ENCODE measurements at regions not wholly inside any gene's neighbourhood (a gene's known extent, or its start where the extent isn't known, plus 50 kb on each side); places are given as distances from the start of the nearest gene placed in this dataset.

DNA sequence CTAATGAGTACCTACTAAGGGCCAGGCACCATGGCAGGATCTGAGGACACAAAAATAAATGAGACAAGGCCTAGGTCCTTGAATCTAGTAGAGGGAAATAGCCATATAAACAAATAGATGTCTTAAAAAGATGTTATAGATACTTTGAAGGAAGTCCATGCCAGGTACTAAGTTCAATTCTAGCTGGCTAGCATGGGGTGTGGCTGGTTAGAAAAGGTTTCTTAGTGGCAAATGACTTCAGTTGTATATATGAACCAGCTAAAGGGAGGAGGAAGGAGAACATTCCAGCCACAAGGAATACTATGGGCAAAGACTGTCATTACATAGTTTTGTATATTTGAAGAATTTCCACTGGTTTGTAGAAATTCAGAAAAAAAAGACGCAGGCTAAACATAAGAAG is 133.6 kb upstream of the BMP4 start:
- Histone ChIP-seq H3K4me1 (ENCODE audit: control insufficient read depth, insufficient read depth, low read length) (peaks cover 7% of the 10 kb centered on the region), H3K27me3 (replicated peaks; ENCODE audit: control insufficient read depth, insufficient read depth, low read length) (no peaks in the 10 kb centered on the region), H3K4me3 (ENCODE audit: low read length) (no peak overlapping the region), H3K36me3 (ENCODE audit: control insufficient read depth, insufficient read depth, low read length, severe bottlenecking) (no peaks in the 10 kb centered on the region), H3K9me3 (ENCODE audit: control insufficient read depth, low read length) (peaks cover 47% of the 10 kb centered on the region), H3K9ac (ENCODE audit: low read length) (no peak overlapping the region)
- no peak for DNase-seq (ENCODE audit: low read depth)

DNA sequence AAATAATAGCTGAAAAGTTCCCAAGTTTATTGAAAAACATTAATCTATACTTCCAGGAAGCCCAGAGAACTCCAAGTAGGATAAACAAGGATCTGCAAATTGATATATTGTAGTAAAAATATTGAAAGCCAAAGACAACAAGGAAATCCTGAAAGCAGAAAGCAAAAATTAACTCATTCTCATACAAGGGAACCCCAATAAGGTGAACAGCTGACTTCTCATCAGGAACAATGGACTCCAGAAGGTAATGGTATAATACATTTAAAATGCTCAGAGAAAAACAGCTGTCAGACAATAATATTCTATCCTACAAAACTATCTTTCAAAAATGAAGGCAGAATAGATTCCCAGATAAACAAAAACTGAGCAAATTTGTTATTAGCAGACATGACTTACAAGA is 138.1 kb upstream of the BMP4 start:
- Histone ChIP-seq H3K9me3 (ENCODE audit: control insufficient read depth, low read length) (peaks cover 56% of the 10 kb centered on the region), H3K27me3 (replicated peaks; ENCODE audit: control insufficient read depth, insufficient read depth, low read length) (no peaks in the 10 kb centered on the region), H3K4me3 (ENCODE audit: low read length) (no peak overlapping the region), H3K9ac (ENCODE audit: low read length) (no peak overlapping the region), H3K36me3 (ENCODE audit: control insufficient read depth, insufficient read depth, low read length, severe bottlenecking) (no peaks in the 10 kb centered on the region), H3K4me1 (ENCODE audit: control insufficient read depth, insufficient read depth, low read length) (no peaks in the 10 kb centered on the region)
- no peak for DNase-seq (ENCODE audit: low read depth)

DNA sequence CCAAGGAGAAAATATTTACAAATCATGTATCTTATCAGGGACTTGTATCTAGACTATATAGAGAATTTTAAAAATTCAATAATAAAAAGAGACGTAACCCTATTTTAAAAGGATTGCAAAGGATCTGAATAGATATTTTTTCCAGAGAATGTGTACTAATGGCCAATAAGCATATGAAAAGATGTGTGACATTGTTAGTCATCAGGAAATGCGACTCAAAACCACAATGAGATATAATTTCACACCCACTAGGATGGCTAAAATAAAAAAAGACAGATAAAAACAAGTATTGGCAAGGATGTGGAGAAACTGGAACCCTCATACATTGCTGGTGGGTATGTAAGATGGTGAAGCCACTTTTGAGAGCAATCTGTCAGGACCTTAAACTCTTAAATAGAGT is 141.9 kb upstream of the BMP4 start:
- Histone ChIP-seq H3K9me3 (ENCODE audit: control insufficient read depth, low read length) (peaks cover 30% of the 10 kb centered on the region), H3K4me1 (ENCODE audit: control insufficient read depth, insufficient read depth, low read length) (no peaks in the 10 kb centered on the region), H3K9ac (ENCODE audit: low read length) (no peak overlapping the region), H3K36me3 (ENCODE audit: control insufficient read depth, insufficient read depth, low read length, severe bottlenecking) (no peaks in the 10 kb centered on the region), H3K27me3 (replicated peaks; ENCODE audit: control insufficient read depth, insufficient read depth, low read length) (no peaks in the 10 kb centered on the region), H3K4me3 (ENCODE audit: low read length) (no peak overlapping the region)
- DNase-seq (ENCODE audit: low read depth): no peak

DNA sequence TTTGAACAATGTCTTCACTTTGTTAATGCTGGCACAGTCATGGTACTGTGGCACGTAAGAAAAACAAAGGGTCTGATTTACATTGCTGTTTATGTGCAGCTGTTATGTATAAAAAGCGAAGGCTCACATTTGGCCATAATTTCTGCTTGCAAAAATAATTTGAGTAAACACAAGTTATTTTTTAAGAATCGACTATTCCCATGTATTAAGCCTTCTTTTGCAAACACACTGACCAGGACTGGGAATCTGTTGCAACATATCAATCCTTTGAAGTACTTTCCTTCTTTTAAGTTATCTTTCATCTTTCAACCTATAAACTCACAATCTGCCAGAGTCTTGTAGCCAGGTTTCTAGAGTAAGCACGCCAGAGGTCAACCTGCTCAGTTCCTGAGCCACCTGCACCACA is 145.4 kb upstream of the BMP4 start:
- no peaks in the 10 kb centered on the region for H3K27me3 ChIP-seq (replicated peaks; ENCODE audit: control insufficient read depth, insufficient read depth, low read length)
- no peaks in the 10 kb centered on the region for H3K9me3 ChIP-seq (ENCODE audit: control insufficient read depth, low read length)
- no peaks in the 10 kb centered on the region for H3K36me3 ChIP-seq (ENCODE audit: control insufficient read depth, insufficient read depth, low read length, severe bottlenecking)
- no peak for DNase-seq (ENCODE audit: low read depth)
- H3K4me3 ChIP-seq (ENCODE audit: low read length): no peak overlapping the region
- H3K9ac ChIP-seq (ENCODE audit: low read length): no peak overlapping the region
- peaks cover 9% of the 10 kb centered on the region for H3K4me1 ChIP-seq (ENCODE audit: control insufficient read depth, insufficient read depth, low read length)

DNA sequence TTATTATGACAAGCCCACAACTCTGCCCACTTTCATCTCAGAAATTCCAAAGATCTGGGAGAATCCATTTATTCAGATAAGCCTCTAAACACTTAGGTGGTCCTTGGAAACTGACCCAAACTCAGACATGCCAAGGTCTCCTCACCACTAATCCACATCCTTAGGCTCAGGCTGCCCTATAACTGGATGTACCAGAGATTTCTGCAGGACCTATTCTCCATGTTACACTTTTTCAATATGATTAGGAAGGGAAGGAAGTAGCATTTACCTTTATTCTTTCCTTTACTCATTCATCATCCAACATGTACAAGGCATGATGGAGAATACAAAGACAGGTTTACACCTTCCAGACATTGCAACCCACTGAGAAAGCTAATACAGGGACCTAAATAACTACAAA is 145.9 kb upstream of the BMP4 start:
- DNase-seq (ENCODE audit: low read depth): no peak
- Histone ChIP-seq H3K9ac (ENCODE audit: low read length) (no peak overlapping the region), H3K9me3 (ENCODE audit: control insufficient read depth, low read length) (no peaks in the 10 kb centered on the region), H3K4me1 (ENCODE audit: control insufficient read depth, insufficient read depth, low read length) (peaks cover 14% of the 10 kb centered on the region), H3K36me3 (ENCODE audit: control insufficient read depth, insufficient read depth, low read length, severe bottlenecking) (no peaks in the 10 kb centered on the region), H3K27me3 (replicated peaks; ENCODE audit: control insufficient read depth, insufficient read depth, low read length) (no peaks in the 10 kb centered on the region), H3K4me3 (ENCODE audit: low read length) (no peak overlapping the region)

DNA sequence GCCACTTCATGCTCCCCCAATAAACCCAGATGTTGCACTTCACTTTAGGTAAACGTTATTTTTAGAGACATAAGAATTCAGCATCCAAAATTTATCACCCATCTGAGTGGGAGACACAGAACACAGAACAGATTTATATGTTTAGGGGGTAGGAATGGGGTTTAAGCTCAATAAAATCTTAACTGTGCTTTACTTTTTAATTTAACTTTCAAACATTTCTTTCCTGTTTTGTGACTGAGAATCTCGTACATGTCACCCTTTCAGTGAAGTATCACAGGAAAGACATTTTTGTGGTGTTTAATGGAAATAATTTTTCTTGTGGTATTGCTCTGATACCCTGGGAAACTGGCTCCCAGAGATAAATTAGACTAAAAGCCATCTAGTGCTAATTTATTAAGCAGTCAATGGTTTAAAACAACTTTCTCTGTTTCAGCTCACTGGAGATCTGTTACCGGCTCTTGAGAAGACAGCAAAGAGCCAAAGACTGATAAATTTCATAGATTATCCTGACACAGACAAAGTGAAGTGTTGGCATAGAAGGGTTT is 148.0 kb upstream of the BMP4 start:
- H3K9ac ChIP-seq (ENCODE audit: low read length): no peak overlapping the region
- no peaks in the 10 kb centered on the region for H3K27me3 ChIP-seq (replicated peaks; ENCODE audit: control insufficient read depth, insufficient read depth, low read length)
- H3K36me3 ChIP-seq (ENCODE audit: control insufficient read depth, insufficient read depth, low read length, severe bottlenecking): no peaks in the 10 kb centered on the region
- no peak overlapping the region for H3K4me3 ChIP-seq (ENCODE audit: low read length)
- H3K9me3 ChIP-seq (ENCODE audit: control insufficient read depth, low read length): no peaks in the 10 kb centered on the region
- peaks cover 21% of the 10 kb centered on the region for H3K4me1 ChIP-seq (ENCODE audit: control insufficient read depth, insufficient read depth, low read length)
- no peak for DNase-seq (ENCODE audit: low read depth)

DNA sequence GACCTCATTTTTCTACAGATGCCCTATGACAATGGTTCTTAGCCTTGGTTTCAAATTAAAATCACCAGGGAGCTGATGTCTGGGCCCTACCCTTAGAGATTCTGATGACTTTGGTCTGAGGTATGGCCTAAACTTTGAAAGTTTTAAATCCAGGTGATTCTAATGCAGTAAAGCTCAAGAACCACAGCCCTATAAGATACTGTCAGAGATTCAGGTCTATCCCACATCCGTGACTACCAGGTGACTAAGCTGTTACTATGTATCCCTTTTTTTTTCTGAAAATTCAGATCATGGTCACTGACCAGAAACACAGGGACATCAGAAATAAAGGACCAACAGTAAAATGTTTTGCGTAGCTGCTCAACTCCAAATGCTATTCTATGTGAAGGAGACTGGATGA is 148.8 kb upstream of the BMP4 start:
- Histone ChIP-seq H3K4me3 (ENCODE audit: low read length) (no peak overlapping the region), H3K36me3 (ENCODE audit: control insufficient read depth, insufficient read depth, low read length, severe bottlenecking) (no peaks in the 10 kb centered on the region), H3K9ac (ENCODE audit: low read length) (no peak overlapping the region), H3K9me3 (ENCODE audit: control insufficient read depth, low read length) (no peaks in the 10 kb centered on the region), H3K4me1 (ENCODE audit: control insufficient read depth, insufficient read depth, low read length) (peaks cover 21% of the 10 kb centered on the region), H3K27me3 (replicated peaks; ENCODE audit: control insufficient read depth, insufficient read depth, low read length) (no peaks in the 10 kb centered on the region)
- DNase-seq (ENCODE audit: low read depth): no peak

DNA sequence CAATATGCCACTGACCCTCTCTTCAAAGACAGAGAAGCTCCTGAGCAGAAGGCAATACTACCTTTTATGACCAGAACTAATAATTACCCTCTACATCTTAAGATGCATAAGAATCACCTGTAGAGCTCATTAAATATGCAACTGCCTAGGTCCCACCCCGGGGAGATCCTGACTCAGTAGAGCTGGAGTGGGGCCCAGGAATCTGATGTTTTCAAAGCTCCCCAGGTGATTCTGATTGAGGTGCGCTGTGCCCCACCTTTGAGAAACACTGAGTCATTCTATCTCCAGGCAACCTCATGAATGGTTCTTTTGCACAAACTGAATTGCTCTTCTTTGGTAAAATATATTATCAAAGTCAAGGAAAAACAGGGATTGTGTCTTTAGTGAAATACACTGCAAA is 149.3 kb upstream of the BMP4 start:
- Histone ChIP-seq H3K27me3 (replicated peaks; ENCODE audit: control insufficient read depth, insufficient read depth, low read length) (no peaks in the 10 kb centered on the region), H3K4me1 (ENCODE audit: control insufficient read depth, insufficient read depth, low read length) (peaks cover 21% of the 10 kb centered on the region), H3K36me3 (ENCODE audit: control insufficient read depth, insufficient read depth, low read length, severe bottlenecking) (no peaks in the 10 kb centered on the region), H3K4me3 (ENCODE audit: low read length) (no peak overlapping the region), H3K9me3 (ENCODE audit: control insufficient read depth, low read length) (no peaks in the 10 kb centered on the region), H3K9ac (ENCODE audit: low read length) (no peak overlapping the region)
- no peak for DNase-seq (ENCODE audit: low read depth)

DNA sequence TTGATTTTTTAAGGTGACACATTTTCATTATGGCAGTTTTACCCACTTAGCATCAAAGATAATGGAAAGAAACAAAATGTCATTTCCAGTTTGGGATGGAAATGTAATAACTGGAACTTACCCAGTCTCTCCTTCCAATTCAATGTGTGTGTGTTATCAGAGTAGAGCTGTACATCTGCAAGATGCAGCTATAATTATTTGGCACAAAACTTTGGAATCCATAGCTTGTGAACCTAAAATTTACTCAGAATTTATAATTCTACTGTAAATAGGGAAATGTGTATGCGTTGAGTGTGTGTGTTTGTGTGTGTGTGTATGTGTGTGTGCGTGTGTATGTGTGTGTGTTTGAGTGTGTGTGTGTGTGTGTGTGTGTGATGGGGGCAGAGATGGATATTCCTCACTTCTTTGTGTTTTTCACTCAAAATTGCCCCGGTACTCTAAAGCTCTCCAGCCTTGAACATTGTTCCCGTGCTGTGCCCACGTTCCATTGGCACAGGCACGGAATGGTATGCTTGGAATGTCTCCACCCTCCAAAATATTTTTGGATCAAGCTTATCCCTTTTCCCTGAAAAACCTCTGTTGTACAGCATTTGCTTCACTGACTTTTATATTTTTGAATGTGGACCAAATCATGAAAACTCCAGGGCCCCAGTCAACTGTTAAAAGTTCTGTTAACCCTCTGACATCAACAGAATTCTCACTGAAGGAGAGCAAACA is 150.2 kb upstream of the BMP4 start:
- H3K27me3 ChIP-seq (replicated peaks; ENCODE audit: control insufficient read depth, insufficient read depth, low read length): no peaks in the 10 kb centered on the region
- H3K36me3 ChIP-seq (ENCODE audit: control insufficient read depth, insufficient read depth, low read length, severe bottlenecking): no peaks in the 10 kb centered on the region
- peak; percentile 65 for DNase-seq (ENCODE audit: low read depth)
- peak overlapping the region; percentile 40 for H3K4me3 ChIP-seq (ENCODE audit: low read length)
- H3K9me3 ChIP-seq (ENCODE audit: control insufficient read depth, low read length): no peaks in the 10 kb centered on the region
- H3K4me1 ChIP-seq (ENCODE audit: control insufficient read depth, insufficient read depth, low read length): peaks cover 21% of the 10 kb centered on the region
- peak overlapping the region; percentile 70 for H3K9ac ChIP-seq (ENCODE audit: low read length)

DNA sequence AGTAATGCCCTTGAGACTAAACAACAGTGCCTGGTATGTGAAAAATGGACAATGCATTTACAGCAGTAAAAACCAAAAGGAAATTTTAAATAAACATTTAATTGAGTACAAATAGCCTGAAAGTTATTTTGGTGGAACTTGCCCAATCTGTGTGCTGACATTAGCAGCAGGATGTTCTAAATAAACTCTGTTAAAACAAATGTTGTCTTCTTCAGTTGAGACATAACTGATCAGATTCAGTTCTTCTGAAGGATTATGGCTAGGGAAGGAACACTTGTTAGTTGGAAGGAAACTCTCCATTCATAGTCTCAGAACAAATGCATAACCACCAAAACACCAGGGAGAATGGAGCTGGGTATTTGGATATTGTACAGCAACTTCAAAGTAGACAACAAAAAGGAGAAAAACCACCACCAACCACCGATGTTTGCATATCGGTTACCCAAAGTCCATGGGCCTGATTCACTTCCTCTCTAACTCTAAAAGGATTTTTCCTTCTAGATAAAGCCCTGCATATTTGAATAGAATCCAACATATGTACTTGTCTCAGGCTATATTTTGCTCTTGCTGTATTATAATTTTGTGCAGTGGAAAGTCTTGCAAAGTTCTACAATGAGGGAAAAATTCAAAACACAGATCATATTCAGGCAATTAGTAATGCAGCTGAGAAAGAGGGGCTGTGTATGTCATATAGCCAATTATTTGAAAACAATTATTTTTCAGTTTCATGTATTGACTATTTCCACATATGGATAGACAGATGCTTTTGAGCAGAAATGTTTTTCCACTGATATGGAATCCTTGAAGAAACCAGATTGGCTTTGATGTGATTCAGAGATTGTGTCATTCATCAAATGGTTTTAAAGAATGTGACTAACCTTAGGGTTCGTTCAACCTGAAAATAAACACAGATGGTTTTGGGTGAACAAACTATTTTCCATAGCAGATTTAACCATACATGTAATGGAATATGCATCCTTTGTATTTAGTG is 152.2 kb upstream of the BMP4 start:
- Histone ChIP-seq H3K9ac (ENCODE audit: low read length) (no peak overlapping the region), H3K9me3 (ENCODE audit: control insufficient read depth, low read length) (peaks cover 3% of the 10 kb centered on the region), H3K27me3 (replicated peaks; ENCODE audit: control insufficient read depth, insufficient read depth, low read length) (no peaks in the 10 kb centered on the region), H3K4me1 (ENCODE audit: control insufficient read depth, insufficient read depth, low read length) (peaks cover 21% of the 10 kb centered on the region), H3K4me3 (ENCODE audit: low read length) (no peak overlapping the region), H3K36me3 (ENCODE audit: control insufficient read depth, insufficient read depth, low read length, severe bottlenecking) (no peaks in the 10 kb centered on the region)
- DNase-seq (ENCODE audit: low read depth): peak; percentile 69

DNA sequence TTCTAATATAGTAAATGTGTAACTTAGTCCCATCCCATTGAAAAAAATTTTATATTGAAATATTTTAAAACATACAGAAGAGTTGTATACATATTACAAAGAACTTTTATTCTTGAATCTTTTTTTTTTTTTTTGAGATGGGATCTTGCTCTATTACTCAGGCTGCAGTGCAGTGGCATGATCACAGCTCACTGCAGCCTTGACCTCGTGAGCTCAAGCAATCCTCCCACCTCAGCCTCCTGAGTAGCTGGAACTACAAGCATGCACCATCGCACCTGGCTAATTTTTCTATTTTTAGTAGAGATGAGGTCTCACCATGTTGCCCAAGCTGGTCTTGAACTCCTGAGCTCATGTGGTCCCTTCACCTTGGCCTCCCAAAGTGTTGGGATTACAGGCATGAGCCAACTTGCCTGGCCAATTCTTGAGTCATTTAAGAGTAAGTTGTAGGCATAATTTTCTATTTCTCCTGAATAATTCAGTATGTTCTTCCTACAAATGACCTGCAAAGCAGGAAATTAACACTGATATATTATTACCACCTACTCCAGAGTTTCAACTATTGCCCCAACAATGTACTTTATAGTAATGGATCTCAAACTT is 153.0 kb upstream of the BMP4 start:
- Histone ChIP-seq H3K9ac (ENCODE audit: low read length) (no peak overlapping the region), H3K9me3 (ENCODE audit: control insufficient read depth, low read length) (peaks cover 3% of the 10 kb centered on the region), H3K27me3 (replicated peaks; ENCODE audit: control insufficient read depth, insufficient read depth, low read length) (no peaks in the 10 kb centered on the region), H3K36me3 (ENCODE audit: control insufficient read depth, insufficient read depth, low read length, severe bottlenecking) (no peaks in the 10 kb centered on the region), H3K4me1 (ENCODE audit: control insufficient read depth, insufficient read depth, low read length) (peaks cover 21% of the 10 kb centered on the region), H3K4me3 (ENCODE audit: low read length) (no peak overlapping the region)
- DNase-seq (ENCODE audit: low read depth): no peak
